Stimulated activated naive CD4-positive, alpha-beta T cell (primary cell): ENCODE measurements at regions not wholly inside any gene's neighbourhood (a gene's known extent, or its start where the extent isn't known, plus 50 kb on each side); places are given as distances from the start of the nearest gene placed in this dataset.
"Not testable (repeated sequence)": the region's sequence is repeated elsewhere in the genome, so short reads cannot be mapped to it uniquely, and the experiment has no call there.

ENCODE experiments used
- DNase-seq, 6 experiments: peaks; one replicate each; lab custom pipeline; 2025; lab: John Stamatoyannopoulos, UW

DNA sequence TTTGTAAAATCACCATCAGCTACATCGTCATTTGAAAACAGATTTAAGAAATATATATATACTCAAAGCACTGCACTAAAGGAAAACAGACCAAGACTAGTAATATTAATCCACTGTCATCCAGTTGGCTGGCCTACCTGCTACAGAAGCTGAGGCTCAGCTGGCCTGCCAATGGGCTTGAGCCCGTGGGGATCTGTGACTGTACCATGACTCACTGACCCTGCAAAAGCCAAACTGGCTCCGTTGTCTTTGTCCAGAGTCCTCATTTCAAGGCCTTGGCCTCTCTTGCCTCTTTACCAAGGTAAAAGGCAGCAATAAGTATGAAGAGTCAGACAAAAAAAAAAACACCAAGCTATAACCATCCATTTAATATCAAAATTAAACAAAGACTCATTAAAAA is 463.5 kb upstream of the RASGRP1 start:
- no peak for DNase-seq

DNA sequence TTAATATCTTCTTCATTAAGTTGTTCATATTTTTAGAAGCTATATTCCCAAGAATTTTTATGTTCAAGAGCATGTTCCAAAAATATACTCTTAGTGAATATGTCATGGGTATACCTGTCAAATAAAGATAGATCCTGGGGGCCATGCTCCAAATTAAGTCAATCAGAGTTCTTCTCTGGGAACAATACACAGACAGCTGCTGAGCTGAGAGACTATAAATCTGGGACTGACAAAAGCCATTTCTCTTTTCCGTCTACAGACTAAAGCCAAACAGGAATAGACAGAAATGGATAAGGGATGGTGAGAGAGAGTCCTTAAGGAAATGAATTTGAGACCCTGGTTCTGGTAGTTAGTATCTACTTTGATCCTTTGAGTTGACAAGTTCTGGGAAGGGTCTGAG is 465.1 kb upstream of the RASGRP1 start:
- no peak for DNase-seq

DNA sequence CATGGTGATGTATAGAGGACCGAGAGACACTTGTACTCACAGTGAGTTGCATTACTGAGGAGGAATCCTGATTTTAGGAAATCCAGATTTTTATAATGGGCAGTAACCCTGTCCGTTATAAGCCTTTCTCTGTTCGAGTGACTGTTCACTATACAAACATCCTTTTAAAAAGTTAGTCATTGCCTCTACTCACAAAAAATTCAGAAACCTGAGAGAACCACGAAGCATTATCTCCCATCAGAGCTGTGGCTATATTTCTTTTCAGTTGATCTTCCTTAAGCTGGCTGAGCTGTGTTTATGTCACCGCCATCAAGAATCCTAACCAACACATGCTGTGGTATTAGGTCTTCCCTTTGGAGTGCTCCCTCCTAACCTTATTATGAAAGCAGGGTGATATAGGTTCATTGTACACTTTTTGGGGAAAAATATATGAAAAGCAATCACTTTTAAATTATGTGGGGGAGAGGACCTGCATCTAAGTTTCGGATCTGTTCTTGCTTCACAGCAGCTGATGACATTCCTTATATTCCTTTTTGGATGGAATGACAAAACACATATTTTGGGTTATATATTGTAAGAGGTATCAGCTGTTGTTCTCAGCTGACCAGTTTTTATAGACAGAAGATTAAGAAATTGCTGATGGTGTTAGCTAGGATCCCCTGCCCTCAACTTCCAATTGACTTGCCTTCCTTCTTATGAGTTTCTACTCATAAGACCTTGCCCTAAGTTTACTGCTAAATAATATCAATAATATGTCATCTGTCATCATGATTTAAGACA is 465.9 kb upstream of the RASGRP1 start:
- no peak for DNase-seq

DNA sequence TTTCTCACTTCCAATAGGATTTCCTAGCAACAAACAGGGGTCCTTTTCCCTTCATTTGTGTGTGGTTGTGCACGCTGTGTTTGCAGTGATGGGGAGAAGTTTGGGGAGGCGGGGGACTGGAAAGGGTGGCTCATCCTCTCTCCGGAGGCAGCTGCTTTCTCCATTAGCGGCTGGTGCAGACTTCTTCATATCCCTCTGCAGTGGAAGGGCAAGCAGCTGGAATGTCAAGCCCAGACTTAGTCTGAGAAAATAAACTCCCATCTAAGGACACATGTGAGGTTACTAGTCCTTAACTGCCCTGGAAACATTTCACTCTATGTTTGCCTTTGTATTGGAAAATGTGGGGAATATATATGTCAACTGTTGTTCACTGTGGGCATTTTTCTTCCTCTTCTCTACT is 467.0 kb upstream of the RASGRP1 start:
- no peak for DNase-seq

GRCh38 chr15:39034816-39035215 is 470.2 kb upstream of the RASGRP1 start:
- no peak for DNase-seq

DNA sequence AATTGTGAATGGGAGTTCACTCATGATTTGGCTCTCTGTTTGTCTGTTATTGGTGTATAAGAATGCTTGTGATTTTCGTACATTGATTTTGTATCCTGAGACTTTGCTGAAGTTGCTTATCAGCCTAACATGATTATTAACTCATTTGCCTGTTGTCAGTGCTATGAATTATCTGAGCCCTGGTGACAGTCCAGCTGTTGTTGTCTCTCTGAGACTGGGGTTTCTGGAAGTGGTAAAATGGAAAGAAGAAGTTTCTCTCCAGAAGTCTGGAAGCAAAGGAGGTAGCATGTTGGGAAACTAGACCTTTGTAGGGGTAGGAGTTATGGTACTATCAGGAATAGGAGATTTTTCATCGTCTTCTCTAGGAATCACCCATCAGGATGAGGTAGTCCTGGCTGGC is 473.0 kb upstream of the RASGRP1 start:
- DNase-seq: not testable (repeated sequence)

- DNase-seq: no peak
Measured at GRCh38 chr15:39040861-39041260, 476.2 kb upstream of the RASGRP1 start.

GRCh38 chr15:39041979-39042495 is 477.4 kb upstream of the RASGRP1 start:
- no peak for DNase-seq

DNA sequence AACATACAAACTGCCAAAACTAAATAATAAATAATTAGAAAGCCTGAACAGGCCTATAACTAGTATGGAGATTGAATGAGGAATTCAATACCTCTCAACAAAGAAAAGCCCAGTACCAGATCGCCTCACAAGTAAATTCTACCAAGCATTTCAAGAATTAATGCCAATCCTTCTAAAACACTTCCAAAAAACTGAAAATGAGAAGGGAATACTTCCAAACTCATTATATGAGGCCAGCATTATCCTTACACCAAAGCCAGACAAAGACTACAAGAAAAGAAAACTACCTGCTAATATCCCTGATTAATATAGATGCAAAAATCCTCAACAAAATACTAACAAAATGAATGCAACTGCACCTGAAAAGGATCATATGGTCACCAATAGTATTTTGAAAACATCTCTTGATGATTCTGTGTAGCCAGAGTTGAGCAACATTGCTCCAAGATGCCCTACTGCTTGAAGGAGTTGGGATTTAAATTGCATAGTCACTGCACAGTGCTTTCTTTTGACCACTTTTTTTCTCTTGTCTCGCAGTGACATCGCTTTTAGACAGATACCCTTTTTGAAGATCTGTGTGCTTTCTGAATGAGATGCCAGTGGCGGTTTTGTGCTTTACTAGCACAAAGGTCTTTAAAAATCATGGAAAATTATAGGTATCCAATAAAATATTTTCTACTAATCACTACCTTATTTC is 487.2 kb upstream of the RASGRP1 start:
- no peak for DNase-seq

GRCh38 chr15:39052323-39052705 is 487.7 kb upstream of the RASGRP1 start:
- DNase-seq: no peak

- DNase-seq: no peak
Measured at GRCh38 chr15:39053480-39053879, 488.9 kb upstream of the RASGRP1 start.

- DNase-seq: no peak
Measured at GRCh38 chr15:39054128-39054732, 489.6 kb upstream of the RASGRP1 start.

DNA sequence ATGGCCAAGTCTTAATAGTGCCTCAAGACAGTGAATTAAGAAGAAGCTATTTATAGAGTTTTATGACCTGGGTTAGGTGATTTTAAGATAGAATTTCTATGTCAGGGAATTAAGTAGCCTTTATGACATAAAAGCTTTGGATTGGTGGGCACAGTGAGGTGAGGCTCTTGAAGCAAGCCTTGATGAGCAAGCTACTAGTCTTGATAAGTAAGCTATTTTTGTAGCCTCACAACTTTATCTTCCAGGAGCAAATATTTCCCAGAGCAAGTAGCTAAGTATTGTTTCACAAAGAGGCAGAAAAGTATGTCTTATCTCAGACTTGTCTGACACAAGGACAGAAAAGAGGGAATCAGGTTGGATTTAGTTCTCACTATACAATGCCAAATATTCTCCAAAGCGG is 491.7 kb upstream of the RASGRP1 start:
- no peak for DNase-seq

DNA sequence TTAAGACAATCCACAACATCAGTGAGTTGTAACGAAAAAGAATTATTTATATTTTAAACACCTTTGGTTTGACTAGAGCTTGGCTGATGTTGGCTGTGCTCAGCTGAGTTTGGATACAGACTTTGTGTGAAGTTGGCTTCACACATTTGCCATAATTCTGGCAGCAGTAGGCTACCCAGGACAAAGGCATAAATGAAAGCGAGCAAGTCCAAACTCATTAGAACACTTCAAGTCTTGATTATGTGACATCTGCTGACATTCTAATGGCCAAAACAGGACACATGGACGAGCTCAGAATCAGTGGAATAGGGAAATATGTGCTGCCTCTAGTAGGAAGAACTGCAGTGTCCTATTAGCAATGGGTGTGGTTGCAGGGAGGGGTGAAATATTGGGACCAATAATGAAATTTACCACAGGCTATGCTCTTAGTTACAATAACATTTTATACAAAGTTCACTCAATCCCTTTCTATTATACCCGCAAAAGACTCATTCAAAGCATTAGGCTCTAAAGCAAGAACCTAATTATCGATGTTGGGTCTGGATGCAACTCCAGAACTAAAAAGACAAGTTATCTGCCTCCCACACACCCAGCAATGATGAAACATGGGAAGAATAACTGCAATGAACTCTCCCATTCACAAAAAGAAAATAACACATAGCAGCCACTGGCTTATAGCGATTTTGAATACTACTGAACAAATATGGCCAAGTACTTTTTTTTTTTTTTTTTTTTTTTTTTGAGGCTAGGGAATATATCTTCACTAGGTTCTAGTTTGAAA is 493.9 kb upstream of the RASGRP1 start:
- no peak for DNase-seq

DNA sequence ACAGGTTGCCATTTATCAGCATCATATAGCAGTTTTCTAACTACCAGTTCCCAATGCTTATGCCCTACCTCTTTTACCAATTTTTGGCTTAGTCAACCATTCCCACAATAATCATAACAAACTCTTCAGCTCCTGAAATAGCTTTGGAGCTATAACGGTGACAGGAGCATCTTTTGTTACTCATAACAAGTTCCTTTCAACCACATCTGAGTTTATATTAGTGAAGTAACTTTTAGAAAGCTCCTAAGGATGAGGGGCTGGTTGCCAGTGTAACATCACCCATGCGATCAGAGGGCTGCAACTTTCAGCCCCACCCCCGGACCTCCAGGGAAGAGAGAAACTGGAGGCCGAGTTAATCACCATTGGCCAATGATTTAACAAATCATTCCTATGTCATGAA is 495.3 kb upstream of the RASGRP1 start:
- DNase-seq: no peak

DNA sequence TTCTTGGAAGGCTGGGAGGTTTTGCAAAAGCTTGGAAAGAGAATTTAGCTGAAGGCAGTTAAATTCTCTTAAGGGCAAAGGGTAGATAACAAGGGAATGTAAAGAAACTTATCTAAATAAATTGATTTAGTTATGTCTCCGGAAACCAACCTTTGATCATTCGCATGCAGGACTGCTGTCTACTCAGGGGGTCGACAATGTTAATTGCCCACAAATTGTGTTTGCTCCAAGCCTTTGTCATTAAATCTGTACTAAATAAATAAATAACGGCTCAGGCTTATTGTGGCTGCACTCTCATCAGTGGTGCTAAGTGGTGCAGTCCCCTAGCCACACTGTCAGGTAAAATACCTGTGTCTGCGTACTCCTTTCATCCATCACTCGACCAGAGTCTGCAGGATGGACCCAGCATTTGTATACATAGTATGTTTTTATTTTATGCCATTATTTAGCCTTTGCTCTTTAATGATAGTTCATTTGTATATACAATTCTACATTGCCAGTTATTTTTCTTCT is 497.4 kb upstream of the RASGRP1 start:
- DNase-seq: no peak

- no peak for DNase-seq
Measured at GRCh38 chr15:39066677-39067076, 502.1 kb upstream of the RASGRP1 start.

- DNase-seq: no peak
Measured at GRCh38 chr15:39074341-39074985, 506.4 kb upstream of the THBS1 start.

DNA sequence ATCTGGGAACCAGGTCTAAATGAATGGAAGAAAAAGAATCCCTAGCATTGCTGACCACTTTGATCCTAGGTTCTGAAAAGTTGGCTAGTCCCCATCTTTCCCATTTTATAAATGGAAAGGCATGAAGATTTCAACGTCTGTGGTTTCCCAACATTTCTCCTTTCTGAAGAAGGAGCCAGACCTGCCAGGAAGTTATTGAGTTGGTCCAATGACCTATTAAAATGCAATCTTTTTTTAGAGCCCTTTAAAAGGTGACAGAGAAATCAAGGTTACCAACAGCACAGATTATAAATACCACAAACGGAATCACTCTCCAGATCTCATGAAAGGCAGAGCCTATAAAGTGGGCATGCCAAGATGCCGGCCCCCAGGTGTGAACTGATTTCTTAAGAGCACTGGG is 505.6 kb upstream of the THBS1 start:
- no peak for DNase-seq

- DNase-seq: no peak
Measured at GRCh38 chr15:39075756-39076341, 505.0 kb upstream of the THBS1 start.

- DNase-seq: no peak
Measured at GRCh38 chr15:39078026-39078425, 502.9 kb upstream of the THBS1 start.
